ENCODE measurements at regions not wholly inside any gene's neighbourhood (a gene's known extent, or its start where the extent isn't known, plus 50 kb on each side); places are given as distances from the start of the nearest gene placed in this dataset.

DNA sequence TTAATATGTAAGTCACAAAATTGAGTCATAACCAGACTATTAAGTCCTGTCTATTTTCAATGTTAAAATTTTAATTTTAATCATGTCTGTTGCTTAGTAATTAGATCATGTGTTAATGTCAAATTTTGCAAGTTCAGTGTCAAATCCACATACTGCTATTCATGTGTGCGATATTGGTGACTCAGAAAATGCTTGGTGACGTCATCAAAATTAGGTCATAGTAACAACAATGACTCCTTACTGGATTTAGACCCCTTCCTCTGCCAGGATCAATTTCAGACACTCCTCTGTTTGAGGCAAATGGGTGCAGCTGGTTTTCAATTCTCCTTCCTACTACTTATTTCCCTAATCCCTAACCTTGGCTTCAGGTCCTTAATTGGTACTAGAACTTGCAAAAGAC lies 1394.3 kb upstream of the SLC10A2 start:
- DNase-seq (no peak), ATAC-seq (no peak)
- Mint-ChIP-seq H3K9me3 (peaks cover 12% of the 10 kb centered on the region), H3K27me3 (peaks cover 1% of the 10 kb centered on the region), H3K36me3 (ENCODE audit: low read depth) (no peaks in the 10 kb centered on the region), H3K27ac (no peak overlapping the region), H3K4me1 (no peaks in the 10 kb centered on the region), H3K4me3 (no peak overlapping the region)

DNA sequence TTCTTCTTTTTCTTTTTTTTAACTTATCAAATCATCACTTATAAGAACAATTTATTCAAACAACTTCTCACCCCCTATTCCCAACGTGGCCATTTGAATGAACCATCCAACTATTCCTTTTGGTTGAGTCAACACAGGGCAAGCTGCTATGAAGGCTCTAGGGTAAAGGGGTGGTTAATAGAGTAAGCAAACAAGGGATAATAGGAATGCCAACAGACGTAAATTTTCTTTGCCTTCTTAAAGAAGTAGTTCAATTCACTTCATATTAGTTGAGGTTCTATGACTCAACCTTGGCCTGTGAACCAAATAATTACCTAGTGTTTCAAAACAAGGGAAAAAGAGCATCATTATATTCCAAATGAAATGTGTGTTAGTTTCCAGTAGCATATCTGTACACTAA lies 1383.8 kb upstream of the SLC10A2 start:
- DNase-seq (no peak), ATAC-seq (no peak)
- Mint-ChIP-seq H3K27me3 (no peaks in the 10 kb centered on the region), H3K9me3 (peaks cover 31% of the 10 kb centered on the region), H3K4me3 (no peak overlapping the region), H3K4me1 (no peaks in the 10 kb centered on the region), H3K36me3 (ENCODE audit: low read depth) (no peaks in the 10 kb centered on the region), H3K27ac (no peak overlapping the region)

DNA sequence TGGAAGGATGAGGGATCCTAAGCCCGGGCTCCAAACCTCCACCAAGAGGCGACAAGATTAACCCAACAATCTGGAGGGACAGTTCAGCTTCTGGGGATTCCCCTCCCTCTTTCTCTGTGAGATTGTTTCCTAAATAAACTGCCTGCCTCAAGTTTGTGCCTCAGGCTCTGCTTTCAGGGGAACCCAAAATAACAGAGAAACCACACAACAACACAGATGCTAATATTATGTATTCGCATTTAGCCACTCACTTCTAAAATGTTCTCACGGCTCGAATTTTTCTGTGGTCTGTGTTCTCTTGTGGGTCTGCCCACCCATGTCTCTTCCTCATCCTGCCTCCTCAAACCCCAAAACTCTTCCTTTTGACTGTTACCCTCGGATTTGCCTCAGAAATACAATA lies 1381.1 kb upstream of the SLC10A2 start:
- Mint-ChIP-seq H3K4me1 (no peaks in the 10 kb centered on the region), H3K27ac (no peak overlapping the region)

DNA sequence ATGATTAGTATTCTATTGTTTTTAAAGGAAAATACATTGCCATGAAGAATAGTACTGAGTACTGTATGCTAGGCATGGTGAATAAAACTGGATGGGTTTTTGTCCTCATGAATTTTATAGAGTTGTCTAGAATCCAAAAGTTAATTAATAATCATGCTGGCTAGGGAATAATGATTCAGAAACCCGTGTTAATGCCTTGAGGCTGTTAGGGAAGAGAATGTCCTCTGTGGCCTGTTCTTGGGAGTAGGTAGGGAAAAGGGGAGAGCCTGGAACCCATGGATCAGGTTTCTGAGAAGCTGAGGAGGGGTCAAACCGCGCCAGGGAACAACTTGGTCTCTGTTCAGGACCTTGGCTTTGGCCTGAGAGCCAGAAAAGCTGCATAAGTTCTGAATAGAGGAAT lies 1376.3 kb upstream of the SLC10A2 start:
- H3K4me1 Mint-ChIP-seq, result no peaks in the 10 kb centered on the region
- no peaks in the 10 kb centered on the region for H3K27me3 Mint-ChIP-seq
- ATAC-seq (no peak), DNase-seq (no peak)
- H3K4me3 Mint-ChIP-seq, result no peak overlapping the region
- peaks cover 17% of the 10 kb centered on the region for H3K9me3 Mint-ChIP-seq
- no peaks in the 10 kb centered on the region for H3K36me3 Mint-ChIP-seq (ENCODE audit: low read depth)
- no peak overlapping the region for H3K27ac Mint-ChIP-seq

More for the DNA sequence above, 1381.1 kb upstream of the SLC10A2 start:
- no peak for ATAC-seq
- Mint-ChIP-seq H3K9me3 (peaks cover 28% of the 10 kb centered on the region), H3K36me3 (ENCODE audit: low read depth) (no peaks in the 10 kb centered on the region), H3K27me3 (no peaks in the 10 kb centered on the region), H3K4me3 (no peak overlapping the region)
- no peak for DNase-seq

DNA sequence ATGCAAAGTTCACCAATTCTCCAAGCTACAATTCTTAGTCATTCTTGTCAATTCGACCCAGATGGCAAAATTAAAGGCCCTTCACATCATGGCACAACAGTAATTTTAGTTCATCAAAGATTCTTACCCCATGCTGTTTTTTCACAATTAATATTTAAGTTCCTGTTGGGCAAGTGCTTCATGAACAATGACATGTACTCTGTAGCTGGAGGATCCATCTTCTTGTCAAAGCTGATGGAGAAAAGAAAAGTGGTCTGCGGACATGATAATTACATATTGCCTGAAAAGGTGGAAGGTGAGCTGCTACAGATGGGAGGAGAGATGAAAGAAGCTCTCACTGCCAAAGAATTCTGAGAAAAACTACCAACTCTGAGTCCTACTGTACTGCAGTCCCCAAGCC lies 1370.3 kb upstream of the SLC10A2 start:
- Mint-ChIP-seq H3K4me1 (no peaks in the 10 kb centered on the region), H3K36me3 (ENCODE audit: low read depth) (no peaks in the 10 kb centered on the region), H3K27me3 (no peaks in the 10 kb centered on the region), H3K9me3 (no peaks in the 10 kb centered on the region), H3K4me3 (no peak overlapping the region), H3K27ac (no peak overlapping the region)
- no peak for DNase-seq
- ATAC-seq, result no peak

DNA sequence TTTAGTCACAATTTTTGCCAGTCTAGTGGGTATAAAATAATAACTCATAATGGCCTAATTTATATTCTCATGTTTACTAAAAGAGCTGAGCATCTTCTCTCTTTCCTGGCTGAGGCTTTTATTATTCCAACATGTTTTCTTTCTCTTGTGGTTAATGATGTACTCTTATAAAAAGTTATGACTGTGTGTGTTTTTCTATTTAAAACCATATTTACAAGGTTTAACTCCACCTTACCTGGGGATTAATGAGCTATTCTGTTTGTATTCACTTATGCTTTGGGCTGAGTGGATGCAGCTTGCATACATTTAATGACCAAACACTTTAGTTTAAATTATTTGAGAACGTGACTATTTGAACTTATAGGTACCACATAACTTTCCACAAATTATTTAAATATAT lies 1365.7 kb upstream of the SLC10A2 start:
- Mint-ChIP-seq H3K36me3 (ENCODE audit: low read depth) (no peaks in the 10 kb centered on the region), H3K9me3 (no peaks in the 10 kb centered on the region), H3K4me3 (no peak overlapping the region), H3K27ac (no peak overlapping the region), H3K4me1 (no peaks in the 10 kb centered on the region), H3K27me3 (no peaks in the 10 kb centered on the region)
- no peak for ATAC-seq
- DNase-seq, result no peak

DNA sequence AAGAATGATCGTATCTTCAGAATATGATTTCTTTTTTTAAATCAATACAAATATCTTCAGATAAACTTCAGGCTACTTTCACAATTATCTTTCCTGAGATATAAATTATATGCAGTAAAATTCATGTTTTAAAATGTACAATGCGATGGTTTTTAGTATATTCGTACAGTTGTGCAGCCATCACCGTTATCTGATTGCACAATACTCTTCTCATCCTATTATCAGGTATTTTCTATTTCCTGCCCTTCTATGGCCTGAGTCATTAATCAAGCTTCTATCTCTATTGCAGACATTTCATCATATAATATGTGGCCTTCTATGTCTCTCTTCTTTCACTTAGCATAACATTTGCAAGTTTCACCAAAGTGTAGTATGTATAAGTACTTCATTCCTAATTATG lies 1360.2 kb upstream of the SLC10A2 start:
- H3K36me3 Mint-ChIP-seq (ENCODE audit: low read depth), result no peaks in the 10 kb centered on the region
- no peak for ATAC-seq
- H3K4me1 Mint-ChIP-seq, result no peaks in the 10 kb centered on the region
- no peak overlapping the region for H3K27ac Mint-ChIP-seq
- peaks cover 8% of the 10 kb centered on the region for H3K9me3 Mint-ChIP-seq
- no peak overlapping the region for H3K4me3 Mint-ChIP-seq
- H3K27me3 Mint-ChIP-seq, result no peaks in the 10 kb centered on the region
- no peak for DNase-seq

DNA sequence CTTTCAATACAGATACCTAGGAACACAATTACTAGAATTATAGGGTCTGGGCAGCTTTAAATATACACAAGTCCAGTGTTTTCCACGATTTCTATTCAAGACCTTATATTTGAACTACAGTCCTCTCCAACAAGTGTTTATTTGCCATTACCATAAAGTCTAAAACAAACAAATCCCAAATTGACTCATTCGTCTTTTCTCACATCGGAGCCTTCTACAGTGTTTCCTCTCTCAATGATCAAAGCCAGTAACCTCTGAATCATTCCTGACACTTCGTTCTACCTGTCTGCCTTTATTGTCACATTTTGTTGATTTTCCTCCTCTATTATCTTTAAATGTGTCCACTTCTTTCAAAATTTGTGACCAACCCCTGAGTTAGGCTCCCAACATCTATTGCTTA lies 1356.5 kb upstream of the SLC10A2 start:
- H3K4me1 Mint-ChIP-seq, result no peaks in the 10 kb centered on the region

DNA sequence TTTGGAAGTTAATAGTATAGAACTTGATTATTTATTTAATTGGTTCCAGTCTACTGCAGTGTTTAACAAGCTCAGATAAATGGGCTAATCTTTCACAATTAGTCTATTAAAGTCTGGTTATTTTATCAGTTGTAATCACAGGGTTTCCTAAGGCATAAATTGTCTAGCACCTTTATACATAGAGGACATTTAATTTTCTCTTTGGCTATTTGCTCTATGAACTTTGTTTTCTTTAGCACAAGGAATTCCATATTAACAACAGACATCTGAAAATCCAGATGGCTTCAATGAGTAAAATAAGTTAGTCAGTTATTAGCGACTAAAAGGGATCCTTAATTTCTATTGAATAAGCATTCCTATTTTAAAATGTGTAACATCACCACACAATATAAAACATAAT lies 1350.8 kb upstream of the SLC10A2 start:
- Mint-ChIP-seq H3K27me3 (no peaks in the 10 kb centered on the region), H3K36me3 (ENCODE audit: low read depth) (no peaks in the 10 kb centered on the region), H3K4me3 (no peak overlapping the region), H3K9me3 (no peaks in the 10 kb centered on the region), H3K27ac (no peak overlapping the region), H3K4me1 (no peaks in the 10 kb centered on the region)
- DNase-seq, result no peak
- ATAC-seq, result no peak

More for the DNA sequence above, 1356.5 kb upstream of the SLC10A2 start:
- H3K36me3 Mint-ChIP-seq (ENCODE audit: low read depth), result no peaks in the 10 kb centered on the region
- DNase-seq, result no peak
- ATAC-seq, result no peak
- no peak overlapping the region for H3K4me3 Mint-ChIP-seq
- peaks cover 8% of the 10 kb centered on the region for H3K9me3 Mint-ChIP-seq
- H3K27ac Mint-ChIP-seq, result no peak overlapping the region
- no peaks in the 10 kb centered on the region for H3K27me3 Mint-ChIP-seq

DNA sequence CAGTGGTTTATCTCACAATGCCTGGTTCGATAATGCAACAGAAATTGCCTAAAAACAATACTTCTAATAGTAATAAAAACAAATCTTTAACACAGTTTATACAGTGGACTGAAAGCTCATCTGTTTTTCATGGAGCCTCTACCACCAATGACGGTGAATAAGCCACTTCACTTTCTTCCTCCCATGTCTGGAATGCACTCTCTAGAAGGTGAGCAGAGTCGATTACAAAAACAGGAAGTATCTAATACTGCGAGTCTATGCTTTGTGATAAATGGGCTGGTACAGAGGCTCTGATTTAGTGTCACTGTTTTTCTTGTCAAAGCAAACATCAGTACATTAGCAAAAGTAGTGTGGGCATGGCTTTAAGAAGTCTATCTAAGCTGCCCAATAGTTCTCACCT lies 1348.6 kb upstream of the SLC10A2 start:
- ATAC-seq, result no peak
- no peak for DNase-seq
- Mint-ChIP-seq H3K4me3 (no peak overlapping the region), H3K4me1 (no peaks in the 10 kb centered on the region), H3K27ac (no peak overlapping the region), H3K9me3 (no peaks in the 10 kb centered on the region), H3K27me3 (no peaks in the 10 kb centered on the region), H3K36me3 (ENCODE audit: low read depth) (no peaks in the 10 kb centered on the region)

DNA sequence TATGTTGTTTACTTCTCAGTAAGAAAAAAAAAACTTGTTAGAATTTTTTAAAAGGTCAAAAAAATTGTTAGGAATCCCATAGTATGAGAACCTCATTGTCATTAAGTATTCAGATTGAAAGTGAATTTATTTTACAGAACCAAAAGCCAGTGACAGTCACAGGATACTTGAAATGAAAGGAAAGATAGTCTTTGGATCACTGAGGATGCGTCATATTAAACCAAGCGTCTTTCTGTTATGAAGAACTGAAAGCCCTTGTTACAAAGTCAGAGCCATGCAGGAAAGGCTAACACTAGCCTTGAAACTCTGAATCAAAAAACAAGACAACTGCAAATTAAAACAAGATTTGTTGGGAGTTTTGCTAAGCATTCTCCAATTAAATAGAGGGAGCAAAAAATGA lies 1348.0 kb upstream of the SLC10A2 start:
- H3K4me3 Mint-ChIP-seq, result no peak overlapping the region
- DNase-seq (no peak), ATAC-seq (no peak)
- H3K9me3 Mint-ChIP-seq, result no peaks in the 10 kb centered on the region
- no peaks in the 10 kb centered on the region for H3K27me3 Mint-ChIP-seq
- H3K36me3 Mint-ChIP-seq (ENCODE audit: low read depth), result no peaks in the 10 kb centered on the region
- H3K4me1 Mint-ChIP-seq, result no peaks in the 10 kb centered on the region
- H3K27ac Mint-ChIP-seq, result no peak overlapping the region

DNA sequence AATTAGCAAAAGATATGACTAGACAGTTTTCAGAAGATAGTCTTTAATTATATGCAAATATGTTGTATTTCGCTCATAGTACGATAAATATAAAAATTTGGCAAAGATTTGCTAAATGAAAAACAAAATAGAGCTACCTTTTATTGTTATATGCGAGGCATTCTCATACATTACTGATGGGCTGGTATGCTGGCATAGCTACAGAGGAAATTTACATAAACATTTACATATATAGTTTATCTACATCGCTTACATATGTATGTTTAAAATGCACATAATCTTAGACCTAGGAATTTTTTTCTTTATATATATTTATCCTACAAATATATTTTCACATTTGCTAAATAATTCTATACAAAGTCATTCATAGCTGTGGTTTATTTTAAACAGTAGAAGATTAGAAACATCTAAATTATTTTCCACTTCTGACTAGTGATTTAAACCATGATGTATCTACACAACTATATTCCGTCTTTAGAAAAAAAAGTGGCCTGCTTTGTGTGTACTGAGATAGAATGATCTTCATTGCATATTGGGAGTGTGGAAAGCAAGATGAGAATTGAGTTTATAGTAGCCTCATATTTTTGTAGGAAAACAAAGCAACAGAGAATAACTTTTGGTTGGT lies 1345.0 kb upstream of the SLC10A2 start:
- H3K4me3 Mint-ChIP-seq, result no peak overlapping the region
- DNase-seq (no peak), ATAC-seq (no peak)
- no peaks in the 10 kb centered on the region for H3K4me1 Mint-ChIP-seq
- H3K36me3 Mint-ChIP-seq (ENCODE audit: low read depth), result no peaks in the 10 kb centered on the region
- peaks cover 4% of the 10 kb centered on the region for H3K9me3 Mint-ChIP-seq
- no peaks in the 10 kb centered on the region for H3K27me3 Mint-ChIP-seq
- no peak overlapping the region for H3K27ac Mint-ChIP-seq

DNA sequence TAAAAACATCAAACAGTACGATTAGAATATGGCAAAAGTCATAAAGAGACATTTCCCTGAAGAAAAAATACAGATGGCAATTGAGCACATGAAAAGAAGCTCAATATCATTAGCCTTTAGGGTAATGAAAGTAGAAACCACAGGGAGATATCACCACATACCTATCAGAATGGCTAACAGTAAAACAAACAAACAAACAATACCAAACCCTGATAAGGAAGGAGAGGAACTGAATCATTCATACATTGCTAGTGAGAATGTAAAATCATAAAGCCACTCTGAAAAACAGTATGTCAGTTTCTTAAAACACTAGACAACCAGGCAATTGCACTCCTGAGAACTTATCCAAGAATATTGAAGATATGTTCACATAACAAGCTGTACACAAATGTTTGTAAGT lies 1342.5 kb upstream of the SLC10A2 start:
- Mint-ChIP-seq H3K4me1 (no peaks in the 10 kb centered on the region), H3K27me3 (no peaks in the 10 kb centered on the region), H3K9me3 (peaks cover 4% of the 10 kb centered on the region), H3K36me3 (ENCODE audit: low read depth) (no peaks in the 10 kb centered on the region), H3K27ac (no peak overlapping the region), H3K4me3 (no peak overlapping the region)
- DNase-seq (no peak), ATAC-seq (no peak)

DNA sequence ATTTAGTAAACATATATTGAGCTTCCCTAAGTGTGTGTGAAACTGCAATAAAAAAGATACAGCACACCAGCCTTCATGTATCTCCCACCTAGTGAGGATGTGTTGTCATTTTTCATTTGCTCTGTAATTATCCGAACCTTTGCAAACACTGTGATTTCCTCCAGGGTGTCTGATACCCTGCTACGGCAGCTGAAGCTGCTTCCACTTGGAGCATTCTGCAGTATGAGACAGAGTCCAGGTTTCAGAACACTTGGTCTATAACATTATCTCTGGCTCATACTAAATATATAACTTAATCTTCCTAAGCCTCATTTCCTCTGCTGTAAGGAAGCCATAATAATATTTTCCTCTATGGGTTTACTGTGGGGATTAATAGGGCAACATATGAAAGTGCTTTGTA lies 1338.1 kb upstream of the SLC10A2 start:
- H3K27ac Mint-ChIP-seq, result no peak overlapping the region
- H3K27me3 Mint-ChIP-seq, result peaks cover 2% of the 10 kb centered on the region
- H3K9me3 Mint-ChIP-seq, result peaks cover 9% of the 10 kb centered on the region
- H3K4me3 Mint-ChIP-seq, result no peak overlapping the region
- no peak for ATAC-seq
- no peaks in the 10 kb centered on the region for H3K36me3 Mint-ChIP-seq (ENCODE audit: low read depth)
- H3K4me1 Mint-ChIP-seq, result no peaks in the 10 kb centered on the region
- no peak for DNase-seq

DNA sequence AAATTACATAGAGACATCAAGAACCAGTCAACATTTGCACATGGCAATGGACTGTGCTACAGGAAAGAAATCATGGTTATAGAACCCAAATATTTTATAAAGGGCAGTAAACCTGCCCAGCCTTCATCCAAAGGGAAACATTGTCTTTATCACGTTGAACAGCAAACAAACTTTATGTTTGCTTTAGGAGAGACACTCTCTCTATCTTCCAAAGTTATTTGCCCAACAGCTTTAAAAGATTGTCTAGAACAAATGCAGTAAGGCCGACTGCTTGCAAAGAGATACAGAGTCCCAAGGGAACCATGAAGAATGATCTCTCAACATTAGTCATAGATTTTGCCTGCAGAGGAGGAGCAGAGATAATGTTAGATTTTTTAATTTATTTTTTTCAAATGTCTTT lies 1323.5 kb upstream of the SLC10A2 start:
- Mint-ChIP-seq H3K36me3 (ENCODE audit: low read depth) (no peaks in the 10 kb centered on the region), H3K27me3 (no peaks in the 10 kb centered on the region), H3K4me1 (no peaks in the 10 kb centered on the region), H3K27ac (no peak overlapping the region), H3K4me3 (no peak overlapping the region), H3K9me3 (peaks cover 19% of the 10 kb centered on the region)
- no peak for ATAC-seq
- no peak for DNase-seq

DNA sequence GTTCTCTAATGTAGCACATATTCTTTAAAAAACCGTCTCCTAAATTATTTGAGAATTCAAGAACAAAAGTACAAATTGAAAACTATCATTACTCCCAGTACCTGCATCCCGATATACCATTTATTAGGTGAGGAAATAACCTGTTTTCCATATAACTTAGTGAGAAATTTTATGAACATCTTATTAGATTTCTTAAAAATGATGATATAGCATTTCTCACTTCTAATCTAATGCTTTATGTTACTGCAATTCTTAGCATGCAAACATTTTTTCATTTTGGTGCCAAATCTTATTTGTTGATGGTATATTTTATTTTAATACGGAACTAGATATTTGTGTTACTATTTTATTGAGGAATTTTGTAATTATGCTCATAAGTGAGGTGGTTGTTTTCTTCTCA lies 1321.3 kb upstream of the SLC10A2 start:
- H3K36me3 Mint-ChIP-seq (ENCODE audit: low read depth), result no peaks in the 10 kb centered on the region
- no peak overlapping the region for H3K27ac Mint-ChIP-seq
- H3K27me3 Mint-ChIP-seq, result no peaks in the 10 kb centered on the region
- DNase-seq (no peak), ATAC-seq (no peak)
- H3K4me3 Mint-ChIP-seq, result no peak overlapping the region
- peaks cover 19% of the 10 kb centered on the region for H3K9me3 Mint-ChIP-seq
- H3K4me1 Mint-ChIP-seq, result no peaks in the 10 kb centered on the region
